Endothelial cell of umbilical vein (primary cell): ENCODE measurements at regions not wholly inside any gene's neighbourhood (a gene's known extent, or its start where the extent isn't known, plus 50 kb on each side); places are given as distances from the start of the nearest gene placed in this dataset.

Experiments used
- BruUV-seq: library from RNA; stranded (reverse); fragments of 400-500 nt; replicated peaks from 2 replicates; lab custom pipeline; 2021; lab: Mats Ljungman, UMichigan
- CTCF ChIA-PET: fragments of 300-600, 350-600 bp; sonication (Branson Sonifier 250); formaldehyde crosslinking; loops from one replicate; lab custom pipeline; 2021; ENCODE audit warnings: antibody characterized with exemption, inconsistent platforms; lab: Charles Lee
- POLR2A ChIA-PET: fragments of 300-600, 350-600 bp; sonication (Branson Sonifier 250); formaldehyde crosslinking; loops from one replicate; lab custom pipeline; 2021; ENCODE audit warnings: antibody characterized with exemption, inconsistent platforms; lab: Charles Lee
- DNase-seq: peaks from one replicate; pipeline ENCODE4 v3.0.0-alpha.2; 2011; ENCODE audit warnings: low read depth, low spot score
- FAIRE-seq: peaks from 2 replicates; lab custom pipeline; 2011; peaks lifted over from hg19 to GRCh38; lab: Jason Lieb, UNC
- H2AFZ ChIP-seq: 2 replicates; pipeline ENCODE4 v1.6.0; 2012; ENCODE audit warnings: low read depth, low read length, control low read depth, inconsistent platforms
- H3K27ac ChIP-seq: 2 replicates; pipeline ENCODE4 v1.5.1; 2011; ENCODE audit warnings: low read depth, mild to moderate bottlenecking, control low read depth, low read length, moderate library complexity; ENCODE audit not compliant: insufficient read depth
- H3K27me3 ChIP-seq, 2 experiments: 2 replicates each; pipeline versions ENCODE4 v1.6.0 to v1.6.1; 2011; ENCODE audit warnings: low read length in 2 of 2, mixed read lengths in 1 of 2; ENCODE audit not compliant: control insufficient read depth in 2 of 2, insufficient read depth in 2 of 2
- H3K36me3 ChIP-seq, 2 experiments: 2 replicates in 1 of 2; 3 replicates in 1 of 2; pipeline ENCODE4 v1.5.1; 2011; ENCODE audit warnings: low read length in 2 of 2, mild to moderate bottlenecking in 1 of 2, moderate library complexity in 1 of 2; ENCODE audit not compliant: control insufficient read depth in 2 of 2, insufficient read depth in 2 of 2; ENCODE audit errors: extremely low read depth in 1 of 2
- H3K4me1 ChIP-seq: 3 replicates; pipeline ENCODE4 v1.5.1; 2011; ENCODE audit warnings: mild to moderate bottlenecking, low read length; ENCODE audit not compliant: control insufficient read depth, insufficient read depth; ENCODE audit errors: extremely low read depth
- H3K4me2 ChIP-seq: 2 replicates; pipeline ENCODE4 v1.6.1; 2011; ENCODE audit warnings: low read length, control low read depth, mixed read lengths; ENCODE audit not compliant: insufficient read depth
- H3K4me3 ChIP-seq, 3 experiments: fragments of 200-600 bp in 1 of 3; sonication (generic), shearing (Covaris generic) in 1 of 3; replicated peaks in 1 of 3; 2 replicates each; pipeline ENCODE4 v1.5.1; 2011 to 2016; ENCODE audit warnings: control low read depth in 3 of 3, low read length in 3 of 3, mild to moderate bottlenecking in 2 of 3, inconsistent platforms in 1 of 3, low read depth in 1 of 3, moderate library complexity in 1 of 3; ENCODE audit not compliant: insufficient read depth in 1 of 3
- H3K79me2 ChIP-seq: 2 replicates; pipeline ENCODE4 v1.6.0; 2012; ENCODE audit warnings: low read length, inconsistent platforms; ENCODE audit not compliant: control insufficient read depth, insufficient read depth
- H3K9ac ChIP-seq: replicated peaks from 2 replicates; pipeline ENCODE3; 2011; ENCODE audit warnings: low read length, control low read depth; ENCODE audit not compliant: insufficient read depth; ENCODE audit errors: extremely low read depth
- H3K9me1 ChIP-seq: replicated peaks from 3 replicates; pipeline ENCODE4 v1.6.0; 2011; ENCODE audit warnings: mild to moderate bottlenecking, low read length; ENCODE audit not compliant: control insufficient read depth, insufficient read depth; ENCODE audit errors: extremely low read depth
- H3K9me3 ChIP-seq: replicated peaks from 2 replicates; pipeline ENCODE4 v1.5.1; 2012; ENCODE audit warnings: low read length, inconsistent platforms; ENCODE audit not compliant: control insufficient read depth, insufficient read depth
- H4K20me1 ChIP-seq: replicated peaks from 2 replicates; pipeline ENCODE3; 2011; ENCODE audit warnings: mild to moderate bottlenecking, low read length; ENCODE audit not compliant: control insufficient read depth, insufficient read depth; ENCODE audit errors: extremely low read depth
- CTCF ChIP-seq, 2 donors: IDR thresholded peaks; 1 replicate in 1 of 2; 2 replicates in 1 of 2; pipeline ENCODE4 v1.5.1; 2011; ENCODE audit warnings: low read length in 2 of 2, mild to moderate bottlenecking in 2 of 2, moderate library complexity in 2 of 2, control low read depth in 1 of 2, inconsistent platforms in 1 of 2, low read depth in 1 of 2; ENCODE audit not compliant: insufficient read depth in 1 of 2; ENCODE audit errors: extremely low read depth in 1 of 2
- EZH2 ChIP-seq: IDR thresholded peaks from 2 replicates; pipeline ENCODE4 v1.6.1; 2012; ENCODE audit warnings: borderline replicate concordance, low read depth, mild to moderate bottlenecking, moderate library complexity, low read length, inconsistent platforms; ENCODE audit not compliant: severe bottlenecking
- FOS ChIP-seq: IDR thresholded peaks from 2 replicates; pipeline ENCODE4 v1.6.1; 2011; ENCODE audit warnings: mild to moderate bottlenecking, low read length, moderate library complexity, borderline replicate concordance; ENCODE audit not compliant: insufficient read depth
- JUN ChIP-seq: IDR thresholded peaks from 2 replicates; pipeline ENCODE4 v1.6.1; 2011; ENCODE audit warnings: borderline replicate concordance, low read depth; ENCODE audit not compliant: insufficient read length, insufficient read depth
- MYC ChIP-seq: IDR thresholded peaks from one replicate; pipeline ENCODE4 v1.6.1; 2011; ENCODE audit warnings: mild to moderate bottlenecking, low read depth, low read length
- POLR2A ChIP-seq: IDR thresholded peaks from 2 replicates; pipeline ENCODE4 v1.6.1; 2012; ENCODE audit warnings: low read depth, mild to moderate bottlenecking, control low read depth, low read length
- dilution Hi-C: fragments of 300-500 bp; cut with MboI; formaldehyde crosslinking; loops from one replicate; pipeline ENCODE4 v1.15.0; 2019; ENCODE audit warnings: low sequenced_read_pairs; ENCODE audit not compliant: extremely low pct_ligation_motif_present
- intact Hi-C: fragments of 100-400 bp; cut with micrococcal nuclease; formaldehyde crosslinking; loops from one replicate; pipeline ENCODE4 v1.10.0; 2022

DNA sequence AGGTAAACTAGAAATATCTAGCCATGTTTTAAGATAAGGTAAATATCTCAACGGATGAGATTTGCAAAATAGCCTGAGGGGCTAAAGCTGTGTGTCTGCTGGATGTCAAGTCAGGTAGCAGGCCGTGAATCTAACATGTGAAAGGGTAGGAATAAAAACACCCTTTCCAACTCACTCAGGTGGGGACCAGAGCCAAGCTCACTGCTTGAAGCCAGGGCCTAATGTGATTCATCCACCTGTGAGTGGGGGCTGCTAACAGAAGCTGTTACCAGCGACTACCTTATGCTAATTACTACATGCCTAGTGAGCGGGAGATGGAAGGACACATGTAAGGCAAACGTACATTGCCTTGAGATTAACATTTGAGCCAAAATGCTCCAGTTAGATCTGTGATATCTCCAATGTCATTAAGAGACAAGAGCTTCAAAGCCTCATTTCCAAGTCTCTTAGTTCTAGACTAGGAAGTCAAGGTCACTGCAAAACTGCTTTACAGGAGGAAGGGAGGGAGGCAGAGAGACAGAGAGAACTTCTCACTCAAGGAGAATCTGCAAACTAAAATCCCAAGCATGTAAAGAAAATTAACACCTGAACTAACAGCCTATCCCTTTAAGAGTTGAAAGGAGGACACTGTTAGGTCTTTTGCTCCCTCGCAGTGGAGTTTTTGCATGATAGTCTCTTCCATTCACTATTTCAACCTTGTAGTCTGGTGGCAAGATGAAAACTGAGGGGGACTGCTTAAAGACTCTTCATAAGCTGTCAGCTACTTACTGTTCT lies 141.6 kb upstream of the RPS23 start:
- Histone ChIP-seq H4K20me1 (no peaks in the 10 kb centered on the region), H3K4me3 (no peak overlapping the region), H3K9me1 (no peaks in the 10 kb centered on the region), H3K4me1 (peaks cover 11% of the 10 kb centered on the region), H3K4me2 (no peak overlapping the region), H3K27ac (no peak overlapping the region), H3K9me3 (no peaks in the 10 kb centered on the region), H3K79me2 (no peaks in the 10 kb centered on the region), H3K9ac (no peak overlapping the region), H2AFZ (no peak overlapping the region), H3K36me3 (no peaks in the 10 kb centered on the region), H3K27me3 (no peaks in the 10 kb centered on the region)
- ChIA-PET POLR2A (no interaction called here), CTCF (interaction anchor here (0.6 to 2.5 kb wide), 5 partner anchors 9 to 55 kb away, joined by 3 to 31 read pairs (median 4); no protein-coding TSS in a partner anchor)
- FAIRE-seq, result no peak
- intact Hi-C loops, result no loop called here
- BruUV-seq, result no TSS peak
- DNase-seq, result no peak
- TF ChIP-seq CTCF (IDR thresholded peaks at IDR 0.05; ENCODE audit: extremely low read depth in 1 of 2, insufficient read depth in 1 of 2, low read depth in 1 of 2, low read length in 2 of 2) (no peak), EZH2 (no peak), POLR2A (no peak), MYC (no peak), FOS (no peak), JUN (no peak)
- dilution Hi-C loops, result no loop called here
